ENCODE measurements at regions not wholly inside any gene's neighbourhood (a gene's known extent, or its start where the extent isn't known, plus 50 kb on each side); places are given as distances from the start of the nearest gene placed in this dataset.

GRCh38 chr5:67512758-67513157 is 316.2 kb upstream of the CD180 start:
- POLR2A ChIA-PET, result no interaction called here
- ATAC-seq (ENCODE audit: low read depth) (no peak), DNase-seq (no peak)
- Mint-ChIP-seq H3K4me1 (peaks cover 47% of the 10 kb centered on the region), H3K27me3 (peaks cover 3% of the 10 kb centered on the region), H3K9me3 (peaks cover 8% of the 10 kb centered on the region), H3K36me3 (peaks cover 19% of the 10 kb centered on the region), H3K4me3 (no peak overlapping the region), H3K27ac (no peak overlapping the region)

GRCh38 chr5:67511911-67512310 is 315.3 kb upstream of the CD180 start:
- Mint-ChIP-seq H3K36me3 (peaks cover 18% of the 10 kb centered on the region), H3K9me3 (peaks cover 5% of the 10 kb centered on the region), H3K4me1 (peaks cover 44% of the 10 kb centered on the region), H3K4me3 (no peak overlapping the region), H3K27me3 (peaks cover 3% of the 10 kb centered on the region), H3K27ac (no peak overlapping the region)
- POLR2A ChIA-PET, result no interaction called here
- DNase-seq (no peak), ATAC-seq (ENCODE audit: low read depth) (no peak)

GRCh38 chr5:67510204-67510603 is 313.6 kb upstream of the CD180 start:
- POLR2A ChIA-PET, result interaction anchor here (0.6 kb wide), 1 partner anchor 482 kb away, joined by 3 read pairs; no protein-coding TSS in a partner anchor
- peaks cover 1% of the 10 kb centered on the region for H3K9me3 Mint-ChIP-seq
- peaks cover 3% of the 10 kb centered on the region for H3K27me3 Mint-ChIP-seq
- peaks cover 32% of the 10 kb centered on the region for H3K4me1 Mint-ChIP-seq
- peaks cover 12% of the 10 kb centered on the region for H3K36me3 Mint-ChIP-seq
- no peak for DNase-seq
- no peak for ATAC-seq (ENCODE audit: low read depth)
- no peak overlapping the region for H3K27ac Mint-ChIP-seq
- no peak overlapping the region for H3K4me3 Mint-ChIP-seq

GRCh38 chr5:67509402-67510186 is 313.0 kb upstream of the CD180 start:
- H3K36me3 Mint-ChIP-seq, result peaks cover 9% of the 10 kb centered on the region
- H3K27ac Mint-ChIP-seq, result no peak overlapping the region
- peaks cover 3% of the 10 kb centered on the region for H3K27me3 Mint-ChIP-seq
- POLR2A ChIA-PET, result interaction anchor here (0.6 kb wide), 1 partner anchor 483 kb away, joined by 3 read pairs; no protein-coding TSS in a partner anchor
- peaks cover 26% of the 10 kb centered on the region for H3K4me1 Mint-ChIP-seq
- ATAC-seq (ENCODE audit: low read depth) (no peak), DNase-seq (no peak)
- peaks cover 1% of the 10 kb centered on the region for H3K9me3 Mint-ChIP-seq
- no peak overlapping the region for H3K4me3 Mint-ChIP-seq

GRCh38 chr5:67506241-67506640 is 309.6 kb upstream of the CD180 start:
- peaks cover 12% of the 10 kb centered on the region for H3K4me1 Mint-ChIP-seq

GRCh38 chr5:67502951-67503350 is 306.4 kb upstream of the CD180 start:
- Mint-ChIP-seq H3K4me1 (no peaks in the 10 kb centered on the region), H3K27me3 (no peaks in the 10 kb centered on the region), H3K9me3 (peaks cover 15% of the 10 kb centered on the region), H3K36me3 (peaks cover 11% of the 10 kb centered on the region), H3K27ac (no peak overlapping the region), H3K4me3 (no peak overlapping the region)
- no peak for ATAC-seq (ENCODE audit: low read depth)
- DNase-seq, result no peak
- POLR2A ChIA-PET, result interaction anchor here (1.0 kb wide), 1 partner anchor 14 kb away, joined by 3 read pairs; no protein-coding TSS in a partner anchor

More at GRCh38 chr5:67506241-67506640, 309.6 kb upstream of the CD180 start:
- no peaks in the 10 kb centered on the region for H3K27me3 Mint-ChIP-seq
- H3K4me3 Mint-ChIP-seq, result no peak overlapping the region
- no peak for DNase-seq
- ATAC-seq (ENCODE audit: low read depth), result no peak
- peaks cover 8% of the 10 kb centered on the region for H3K36me3 Mint-ChIP-seq
- H3K9me3 Mint-ChIP-seq, result no peaks in the 10 kb centered on the region
- H3K27ac Mint-ChIP-seq, result no peak overlapping the region
- POLR2A ChIA-PET, result interaction anchor here (0.6 kb wide), 1 partner anchor 285 kb away, joined by 3 read pairs; no protein-coding TSS in a partner anchor

GRCh38 chr5:67496051-67496450 is 299.5 kb upstream of the CD180 start:
- peaks cover 11% of the 10 kb centered on the region for H3K36me3 Mint-ChIP-seq
- POLR2A ChIA-PET, result no interaction called here

GRCh38 chr5:67495072-67495471 is 298.5 kb upstream of the CD180 start:
- H3K4me1 Mint-ChIP-seq, result no peaks in the 10 kb centered on the region
- no peaks in the 10 kb centered on the region for H3K27me3 Mint-ChIP-seq
- POLR2A ChIA-PET, result no interaction called here
- ATAC-seq (ENCODE audit: low read depth) (no peak), DNase-seq (no peak)
- no peak overlapping the region for H3K27ac Mint-ChIP-seq
- H3K36me3 Mint-ChIP-seq, result peaks cover 6% of the 10 kb centered on the region
- H3K4me3 Mint-ChIP-seq, result no peak overlapping the region
- peaks cover 8% of the 10 kb centered on the region for H3K9me3 Mint-ChIP-seq

More at GRCh38 chr5:67496051-67496450, 299.5 kb upstream of the CD180 start:
- ATAC-seq (ENCODE audit: low read depth), result no peak
- no peaks in the 10 kb centered on the region for H3K4me1 Mint-ChIP-seq
- no peak overlapping the region for H3K27ac Mint-ChIP-seq
- no peak for DNase-seq
- H3K27me3 Mint-ChIP-seq, result no peaks in the 10 kb centered on the region
- H3K9me3 Mint-ChIP-seq, result peaks cover 15% of the 10 kb centered on the region
- no peak overlapping the region for H3K4me3 Mint-ChIP-seq

GRCh38 chr5:67494186-67494855 is 297.7 kb upstream of the CD180 start:
- Mint-ChIP-seq H3K27ac (peak overlapping the region; percentile 36), H3K27me3 (no peaks in the 10 kb centered on the region), H3K4me3 (no peak overlapping the region), H3K36me3 (peaks cover under 1% of the 10 kb centered on the region), H3K9me3 (peaks cover 2% of the 10 kb centered on the region), H3K4me1 (no peaks in the 10 kb centered on the region)
- no peak for ATAC-seq (ENCODE audit: low read depth)
- DNase-seq, result no peak
- POLR2A ChIA-PET, result no interaction called here

- no peak for ATAC-seq (ENCODE audit: low read depth)
- Mint-ChIP-seq H3K9me3 (peaks cover 1% of the 10 kb centered on the region), H3K27ac (no peak overlapping the region), H3K27me3 (peaks cover 2% of the 10 kb centered on the region), H3K4me1 (no peaks in the 10 kb centered on the region), H3K4me3 (no peak overlapping the region), H3K36me3 (no peaks in the 10 kb centered on the region)
- POLR2A ChIA-PET, result no interaction called here
- DNase-seq, result no peak
Measured at GRCh38 chr5:67493676-67494075, 297.1 kb upstream of the CD180 start.

GRCh38 chr5:67490543-67491321 is 294.1 kb upstream of the CD180 start:
- no peak overlapping the region for H3K27ac Mint-ChIP-seq
- H3K4me1 Mint-ChIP-seq, result no peaks in the 10 kb centered on the region
- POLR2A ChIA-PET, result no interaction called here
- H3K9me3 Mint-ChIP-seq, result peaks cover 3% of the 10 kb centered on the region
- DNase-seq (no peak), ATAC-seq (ENCODE audit: low read depth) (no peak)
- no peak overlapping the region for H3K4me3 Mint-ChIP-seq
- peaks cover 2% of the 10 kb centered on the region for H3K27me3 Mint-ChIP-seq
- H3K36me3 Mint-ChIP-seq, result no peaks in the 10 kb centered on the region

GRCh38 chr5:67488885-67489284 is 292.3 kb upstream of the CD180 start:
- ATAC-seq (ENCODE audit: low read depth), result no peak

GRCh38 chr5:67487862-67488261 is 291.3 kb upstream of the CD180 start:
- no peak for DNase-seq
- Mint-ChIP-seq H3K4me3 (no peak overlapping the region), H3K9me3 (peaks cover 8% of the 10 kb centered on the region), H3K36me3 (no peaks in the 10 kb centered on the region), H3K27me3 (peaks cover 2% of the 10 kb centered on the region), H3K4me1 (no peaks in the 10 kb centered on the region), H3K27ac (no peak overlapping the region)
- POLR2A ChIA-PET, result no interaction called here
- ATAC-seq (ENCODE audit: low read depth), result no peak

More at GRCh38 chr5:67488885-67489284, 292.3 kb upstream of the CD180 start:
- Mint-ChIP-seq H3K4me1 (no peaks in the 10 kb centered on the region), H3K27ac (no peak overlapping the region), H3K27me3 (peaks cover 2% of the 10 kb centered on the region), H3K36me3 (no peaks in the 10 kb centered on the region), H3K4me3 (no peak overlapping the region), H3K9me3 (peaks cover 6% of the 10 kb centered on the region)
- POLR2A ChIA-PET, result no interaction called here
- no peak for DNase-seq
